CD4-positive, alpha-beta T cell treated with Interleukin-17A for 1 hour (primary cell): ENCODE measurements at regions not wholly inside any gene's neighbourhood (a gene's known extent, or its start where the extent isn't known, plus 50 kb on each side); places are given as distances from the start of the nearest gene placed in this dataset.

ENCODE experiments used
- DNase-seq: peaks from one replicate; pipeline ENCODE4 v3.0.0-alpha.2; 2020

DNA sequence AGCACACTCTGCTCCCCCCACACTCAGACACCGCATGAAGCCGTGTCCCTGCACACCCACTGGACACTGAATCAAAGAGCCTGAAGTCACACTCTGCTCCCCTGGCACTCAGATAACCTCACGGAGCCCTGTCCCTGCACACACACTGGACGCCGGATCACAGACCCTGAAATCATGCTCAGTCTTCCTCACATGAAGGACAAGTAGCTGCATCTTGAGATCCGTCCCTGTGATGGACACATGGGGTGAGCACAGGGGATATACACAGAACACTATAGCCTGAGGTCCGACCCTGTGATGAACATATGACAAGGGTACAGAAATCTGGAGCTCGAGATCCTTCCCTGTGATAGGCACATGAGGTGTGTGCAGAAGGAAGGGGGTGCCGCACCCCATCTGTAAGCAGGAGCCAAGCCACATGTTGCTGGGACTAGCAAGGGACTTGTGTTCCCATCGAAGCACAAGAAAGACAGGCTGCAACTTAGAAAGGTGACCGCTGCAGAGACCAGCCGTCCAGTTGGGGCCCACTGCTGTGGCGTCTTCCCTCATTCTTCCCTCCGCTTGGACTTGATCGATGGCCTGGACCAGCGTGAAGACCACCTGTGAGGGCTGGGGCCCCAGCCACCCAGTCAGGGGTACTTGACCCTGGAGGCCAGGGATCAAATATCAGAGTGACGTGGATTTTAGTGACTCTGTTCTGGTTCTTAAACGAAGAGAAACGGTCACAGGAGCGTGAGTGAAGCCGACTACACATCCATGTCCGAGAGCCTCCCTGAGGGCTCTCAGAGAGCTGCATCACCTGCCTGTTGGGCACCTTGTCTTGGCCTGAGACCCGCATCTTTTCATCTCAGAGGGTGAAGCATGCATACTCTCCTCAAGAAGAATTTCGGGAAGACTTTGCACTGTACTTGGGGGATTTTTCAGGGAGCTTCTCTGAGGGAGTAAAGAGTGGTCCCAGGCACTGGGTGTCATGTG is 391.7 kb upstream of the SALL3 start:
- DNase-seq: no peak

DNA sequence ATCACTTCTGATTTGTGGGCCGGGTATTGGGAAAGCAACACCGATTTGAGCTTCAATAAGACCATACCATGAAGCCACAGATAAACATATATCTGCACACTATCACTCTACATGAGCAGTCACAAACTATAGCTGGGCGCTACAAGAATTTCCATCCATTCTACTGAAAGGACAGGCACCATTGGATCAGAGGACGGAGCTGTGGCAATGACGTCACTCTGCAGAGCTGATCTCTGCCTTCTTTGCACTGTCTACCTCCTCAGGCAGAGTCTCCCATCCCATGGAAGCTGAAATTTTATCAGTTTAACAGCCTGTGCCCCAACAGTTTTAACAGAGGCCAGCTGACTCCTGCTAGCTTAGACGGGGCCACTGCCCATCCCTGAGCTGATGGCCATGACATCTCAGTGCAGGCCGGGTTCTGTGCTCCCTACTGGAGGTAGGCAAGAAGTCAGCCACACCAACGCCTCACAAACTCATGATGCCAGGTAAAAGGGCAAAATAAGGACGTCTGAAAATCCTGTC is 389.6 kb upstream of the SALL3 start:
- no peak for DNase-seq

DNA sequence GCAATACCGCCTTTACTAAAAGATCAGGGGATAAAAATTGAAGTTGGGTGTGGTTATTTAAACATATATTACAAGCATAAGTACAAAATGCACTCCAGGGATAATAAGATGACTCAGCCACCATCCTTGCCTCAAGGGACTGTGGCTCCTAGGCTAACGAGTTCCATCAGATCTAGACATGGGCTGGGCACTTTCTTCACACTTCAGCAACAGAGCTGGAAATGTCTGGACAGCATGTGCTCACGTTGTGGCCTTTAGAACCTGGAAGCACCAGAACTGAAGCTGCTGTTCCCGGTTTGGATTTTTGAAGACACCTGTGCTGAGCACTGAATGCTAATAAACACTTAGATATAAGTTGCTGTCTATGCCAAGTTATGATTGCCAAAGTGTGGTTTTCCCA is 384.2 kb upstream of the SALL3 start:
- DNase-seq: no peak

DNA sequence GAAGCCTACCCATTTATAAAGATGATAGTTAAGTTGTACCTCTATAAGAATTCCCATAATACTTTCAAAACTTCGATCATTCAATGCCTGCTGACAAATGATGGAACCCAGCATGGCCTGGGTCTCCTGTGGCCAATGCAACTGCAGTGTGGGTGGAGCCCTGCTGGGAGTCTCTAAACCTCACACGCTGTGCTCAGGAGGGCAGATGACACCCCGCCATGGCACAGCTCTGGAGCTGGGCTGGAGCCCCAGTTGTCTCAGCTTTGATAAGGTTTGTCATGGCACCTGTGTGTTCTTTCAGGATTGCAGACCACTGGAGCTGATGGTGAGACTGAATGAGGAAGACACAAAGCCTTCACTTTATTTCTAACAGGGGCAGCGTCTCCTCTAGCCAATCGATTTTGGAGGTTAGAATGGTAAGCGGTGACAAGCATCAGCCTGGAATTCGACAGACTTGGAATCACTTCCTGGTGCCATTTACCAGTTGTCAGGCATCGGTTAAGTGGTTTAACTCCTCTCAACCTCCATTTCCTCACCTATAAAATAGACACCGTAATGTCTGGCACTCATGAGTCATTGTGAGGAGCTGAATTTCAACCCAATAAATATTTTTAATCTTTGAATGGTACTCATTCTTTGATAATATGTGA is 383.6 kb upstream of the SALL3 start:
- DNase-seq: no peak

DNA sequence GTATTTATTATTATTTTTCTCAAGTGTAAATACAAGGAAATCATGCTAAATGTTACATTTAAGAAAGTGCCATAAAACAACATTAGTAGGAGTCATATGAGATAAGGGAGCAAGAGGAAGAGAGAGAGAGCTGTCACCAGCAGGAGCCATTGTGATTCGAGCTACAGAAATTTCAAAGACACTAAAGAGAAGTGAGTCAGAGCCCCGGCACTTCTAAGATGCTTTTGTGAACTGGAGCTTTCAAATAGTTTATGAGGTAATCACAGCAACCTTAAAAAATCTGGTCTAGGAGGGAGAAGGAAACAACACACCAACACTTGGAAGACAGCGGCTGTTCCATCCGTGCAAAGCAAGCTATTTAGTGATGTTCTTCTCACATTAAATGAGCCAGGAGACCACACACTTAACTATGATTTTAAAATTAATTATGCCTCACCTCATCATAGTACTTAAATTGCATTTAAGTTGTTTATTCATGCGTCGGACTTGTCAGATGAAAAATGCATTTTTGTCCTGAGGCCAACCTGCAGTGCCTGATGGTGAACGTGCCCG is 382.7 kb upstream of the SALL3 start:
- no peak for DNase-seq

DNA sequence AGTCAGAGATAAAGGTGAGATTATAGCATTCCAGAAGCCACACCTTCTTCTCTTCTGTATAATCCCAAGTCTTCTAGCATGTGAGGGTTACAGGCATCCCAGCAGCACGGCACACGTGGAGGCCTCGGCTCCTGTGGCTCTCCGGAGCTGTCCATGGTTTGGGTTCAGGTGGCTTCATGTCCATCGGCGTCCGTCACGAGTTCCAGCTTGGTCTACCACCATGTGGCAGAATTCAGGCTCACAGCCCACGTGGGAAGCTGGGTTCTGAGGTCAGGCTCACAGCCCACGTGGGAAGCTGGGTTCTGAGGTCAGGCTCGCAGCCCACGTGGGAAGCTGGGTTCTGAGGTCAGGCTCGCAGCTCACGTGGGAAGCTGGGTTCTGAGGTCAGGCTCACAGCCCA is 378.3 kb upstream of the SALL3 start:
- DNase-seq: no peak

DNA sequence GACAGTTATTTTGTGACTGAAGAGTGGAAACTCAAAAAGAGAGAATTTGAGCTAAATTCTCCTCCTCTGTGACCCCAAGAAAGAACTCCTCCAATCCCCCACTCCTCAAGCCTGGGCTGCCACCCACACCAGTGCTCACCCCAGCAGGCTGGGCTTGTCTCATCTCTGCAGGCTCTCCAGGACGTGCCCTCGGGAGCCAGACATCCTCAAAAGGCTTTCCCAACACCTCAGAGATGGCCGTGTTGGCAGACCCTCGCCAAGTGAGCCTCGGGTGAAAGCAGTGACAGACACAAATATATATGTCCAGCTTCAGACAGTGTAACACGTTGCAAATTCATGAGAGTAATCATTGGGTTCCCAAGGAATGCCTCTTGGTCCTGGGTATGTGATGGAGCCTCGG is 377.7 kb upstream of the SALL3 start:
- no peak for DNase-seq

DNA sequence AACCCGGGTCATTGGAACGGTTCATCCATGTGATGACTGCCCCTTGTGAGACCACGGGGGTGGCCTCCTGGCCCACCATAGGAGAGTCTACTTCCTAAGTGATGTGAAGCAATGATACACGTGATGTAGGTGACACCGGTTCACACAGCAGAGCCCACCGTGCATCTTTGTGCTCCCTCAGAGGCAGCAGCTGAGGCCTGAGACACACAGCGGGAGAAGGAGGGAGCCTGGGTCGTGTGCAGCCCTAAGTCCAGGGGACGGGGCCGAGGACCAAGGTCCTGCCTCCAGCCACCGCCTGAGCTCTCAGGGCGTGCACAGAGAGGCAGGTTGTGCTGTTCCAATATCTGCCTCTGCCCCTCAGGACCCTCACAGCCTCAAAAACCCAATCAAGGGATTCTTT is 377.2 kb upstream of the SALL3 start:
- no peak for DNase-seq

DNA sequence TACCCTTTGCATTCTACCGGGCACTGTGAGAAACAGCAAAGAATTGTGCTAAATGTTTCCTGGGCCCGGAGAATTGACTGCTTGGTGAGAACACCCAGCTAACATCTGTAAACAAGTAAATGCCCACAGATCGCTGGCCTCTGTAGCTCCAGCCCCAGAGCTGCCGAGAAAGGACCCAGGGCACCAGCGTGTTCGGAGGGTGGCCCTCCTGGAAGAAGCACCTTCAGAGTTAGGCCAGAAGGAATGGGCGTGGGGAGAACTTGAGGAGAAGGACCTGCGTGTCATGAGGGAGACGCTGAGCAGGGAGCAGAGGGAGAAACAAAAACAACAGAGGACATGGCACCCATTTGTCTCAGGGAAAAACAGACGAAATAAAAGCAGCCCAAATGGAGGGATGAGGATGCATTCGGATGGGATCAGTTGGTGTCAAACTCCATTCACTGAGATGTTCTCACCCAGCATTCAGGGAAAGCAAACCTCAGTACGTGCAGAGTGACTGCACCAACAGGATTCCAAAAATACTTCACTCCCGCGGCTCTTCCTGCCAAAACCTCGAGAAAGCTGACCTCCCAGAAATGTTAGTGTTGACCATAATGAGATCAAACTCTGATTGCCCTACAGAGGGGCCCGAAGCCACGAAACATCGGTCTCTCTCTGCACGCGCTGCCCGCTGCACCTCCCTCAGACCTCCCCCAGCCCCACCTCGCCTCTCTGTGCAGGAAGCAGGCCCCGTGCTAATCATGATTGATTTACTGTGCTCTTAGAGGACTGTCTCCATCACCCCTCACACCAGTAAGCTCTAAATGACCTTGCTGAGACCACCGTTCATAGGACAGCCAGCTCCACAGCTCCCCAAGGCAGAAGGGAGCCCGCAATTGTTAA is 376.3 kb upstream of the SALL3 start:
- no peak for DNase-seq

DNA sequence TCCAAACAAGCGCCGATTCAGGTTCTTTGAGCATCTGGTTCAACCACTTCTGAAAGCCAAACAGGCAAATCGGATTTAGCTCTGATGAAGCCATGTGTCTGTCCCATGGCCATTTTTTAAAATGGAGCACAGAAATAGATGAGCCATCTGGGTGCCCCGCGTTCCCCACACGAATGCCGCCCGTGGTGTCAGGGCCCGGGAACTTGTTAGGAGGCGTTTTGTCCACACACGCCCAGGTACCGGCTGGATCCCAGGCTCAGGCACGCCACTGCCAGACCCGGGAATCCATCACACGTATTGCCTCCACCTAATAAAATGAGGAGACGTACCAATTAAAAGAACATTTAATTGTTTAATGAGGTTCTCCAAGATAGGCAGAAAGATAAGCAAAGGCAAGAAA is 374.4 kb upstream of the SALL3 start:
- no peak for DNase-seq

DNA sequence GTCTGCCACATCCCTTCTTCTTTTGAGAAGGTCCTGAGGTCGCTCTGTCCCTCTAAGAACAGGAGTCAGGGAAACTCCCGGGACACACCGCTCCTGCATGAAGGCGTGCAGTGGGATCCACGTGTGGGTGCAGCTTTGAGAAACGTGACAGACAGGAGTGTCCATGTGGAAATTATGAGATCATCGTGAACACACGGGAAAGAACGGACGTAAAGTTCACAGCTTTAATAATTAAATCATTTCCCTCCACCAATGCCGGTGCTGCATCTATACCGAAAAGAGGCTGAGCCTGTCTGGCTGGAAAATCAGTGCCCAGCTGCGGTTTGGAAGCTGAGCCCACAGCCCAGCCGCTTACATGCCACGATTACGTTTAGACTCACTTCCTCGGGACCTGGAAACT is 372.4 kb upstream of the SALL3 start:
- no peak for DNase-seq

DNA sequence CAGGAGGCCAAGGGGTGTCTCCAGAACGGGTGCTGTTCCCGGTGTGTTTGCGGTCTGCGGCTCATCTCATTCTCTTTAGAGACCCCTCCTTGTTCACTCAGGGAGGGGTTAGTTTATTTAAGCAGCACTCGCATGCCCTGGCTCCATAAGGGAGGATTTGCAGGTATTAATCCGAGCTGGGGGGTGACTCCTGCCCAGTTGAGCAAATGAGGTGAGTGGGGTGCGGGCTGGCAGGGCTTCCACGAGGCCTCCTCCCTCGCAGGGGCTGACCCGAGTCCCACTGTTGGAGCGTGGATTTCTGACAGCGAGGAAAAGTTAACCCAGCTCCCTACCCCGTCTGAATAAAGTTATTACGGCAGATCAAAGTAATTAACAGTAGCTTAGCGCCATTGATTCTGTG is 371.8 kb upstream of the SALL3 start:
- no peak for DNase-seq

DNA sequence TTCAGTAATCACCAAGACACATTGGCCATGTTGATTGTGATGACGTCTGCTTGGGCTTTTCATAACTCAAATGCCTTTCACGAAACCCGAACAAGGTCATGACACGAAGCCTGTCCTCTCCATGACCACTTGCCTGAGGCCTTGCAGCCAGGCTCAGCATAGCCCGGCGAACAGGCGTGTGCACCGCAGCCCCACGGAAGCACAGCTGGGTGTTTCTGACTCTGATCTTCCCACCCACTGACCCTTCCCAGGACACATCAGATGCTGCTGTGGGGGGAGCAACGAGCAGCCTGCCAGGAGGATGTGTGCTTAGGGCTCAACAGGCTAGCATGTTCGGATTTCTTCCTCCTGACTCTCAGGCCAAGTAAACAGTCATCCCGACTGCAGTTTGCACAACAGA is 369.4 kb upstream of the SALL3 start:
- DNase-seq: no peak

DNA sequence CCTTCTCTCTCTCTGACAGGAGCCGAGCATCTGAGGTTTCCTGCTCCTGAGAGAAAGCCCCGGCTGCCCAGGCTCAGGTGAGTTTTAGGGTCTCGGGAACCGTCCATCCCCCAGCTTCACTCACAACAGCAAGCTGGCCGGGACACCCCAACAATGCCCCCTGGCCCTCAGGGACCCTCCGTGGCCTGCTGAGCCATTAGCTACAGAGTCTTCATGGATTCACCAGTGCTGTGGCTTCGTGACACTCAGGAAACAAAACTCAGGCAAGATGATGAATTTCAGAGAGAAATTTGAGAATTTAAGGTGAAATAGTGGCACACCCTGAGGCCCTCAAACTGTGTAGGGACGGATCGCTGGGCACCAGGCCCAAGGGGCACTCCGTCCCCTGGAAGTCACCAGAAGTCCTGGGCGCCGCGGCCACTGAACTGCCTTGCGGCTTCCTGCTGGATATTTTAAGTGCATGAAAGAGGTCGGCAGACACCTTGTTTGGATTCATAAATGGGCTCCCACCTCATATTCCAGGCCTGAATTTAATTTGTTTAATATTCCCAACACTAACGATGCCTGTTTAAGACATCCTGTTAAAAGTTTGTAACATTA is 368.3 kb upstream of the SALL3 start:
- DNase-seq: no peak

DNA sequence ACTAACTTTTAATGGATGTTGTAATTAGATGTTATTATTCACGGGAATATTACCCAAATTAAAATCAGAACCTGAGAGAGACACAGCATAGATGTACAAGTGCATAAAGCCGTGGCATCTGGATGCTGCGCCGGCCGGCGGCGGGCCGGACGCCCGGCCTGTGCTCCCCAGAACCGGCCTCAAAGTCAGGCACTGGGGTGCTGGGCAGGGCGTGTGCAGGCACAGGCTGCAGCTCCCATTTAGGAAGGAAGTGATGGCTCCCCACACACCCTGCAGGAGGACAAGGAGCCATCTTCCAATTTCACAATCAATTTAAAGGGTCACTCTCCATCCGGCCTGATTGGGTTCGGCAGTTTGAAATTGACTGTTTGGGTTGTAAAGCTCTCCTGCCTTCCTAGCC is 367.7 kb upstream of the SALL3 start:
- DNase-seq: no peak

DNA sequence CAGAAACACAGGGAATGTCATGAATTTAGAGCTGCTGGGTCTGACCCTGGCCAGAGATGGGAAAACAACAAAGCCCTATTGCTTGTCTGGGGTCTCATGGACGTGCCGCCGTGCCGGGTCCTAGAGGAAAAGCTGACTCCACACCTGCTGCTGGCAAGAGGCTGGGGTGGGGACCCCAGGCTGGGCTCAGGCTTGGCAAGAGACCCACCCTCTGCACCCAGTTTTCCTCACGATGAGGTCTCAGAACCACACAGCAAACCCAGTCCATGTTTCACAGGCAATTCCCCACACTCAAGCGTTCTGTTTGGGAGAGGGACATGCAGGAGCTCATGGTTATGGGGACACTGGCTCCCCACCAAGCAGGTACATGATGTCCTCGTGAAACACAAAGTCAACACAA is 367.3 kb upstream of the SALL3 start:
- no peak for DNase-seq

DNA sequence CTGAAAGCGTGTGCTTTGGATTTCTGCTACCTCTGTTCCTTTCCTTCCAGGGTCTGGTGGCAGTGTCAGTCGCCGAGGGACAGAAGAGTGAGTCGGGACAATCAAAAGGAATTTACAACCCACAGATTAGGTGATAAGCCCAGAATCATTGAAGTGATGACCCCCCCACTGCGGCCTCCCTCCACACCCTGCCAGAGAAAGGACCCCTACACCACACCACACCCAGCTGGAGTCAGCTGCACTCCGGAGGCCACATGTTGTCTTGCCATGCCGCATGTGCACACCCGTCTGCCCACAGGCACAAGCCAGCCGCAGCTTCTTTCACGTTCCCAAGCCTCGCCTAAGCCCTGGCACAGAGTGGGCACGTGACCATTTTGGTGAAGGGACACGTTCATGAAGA is 366.8 kb upstream of the SALL3 start:
- DNase-seq: no peak

DNA sequence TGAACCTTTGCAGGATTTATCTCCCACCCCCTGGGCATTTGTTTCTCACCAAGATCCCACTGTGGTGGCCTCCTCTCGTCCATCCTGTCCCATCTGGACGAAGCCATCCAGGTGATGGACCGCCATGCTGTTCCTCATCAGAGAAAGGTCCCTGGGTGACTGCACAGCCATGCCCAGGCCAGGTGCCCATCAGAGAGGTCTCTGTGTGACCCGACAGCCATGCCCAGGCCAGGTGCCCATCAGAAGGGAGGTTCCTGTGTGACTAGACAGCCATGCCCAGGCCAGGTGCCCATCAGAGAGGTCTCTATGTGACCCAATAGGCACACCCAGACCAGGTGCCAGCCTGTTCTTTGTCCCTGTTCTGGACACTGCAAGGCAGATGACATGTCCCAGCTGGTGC is 360.9 kb upstream of the SALL3 start:
- no peak for DNase-seq

DNA sequence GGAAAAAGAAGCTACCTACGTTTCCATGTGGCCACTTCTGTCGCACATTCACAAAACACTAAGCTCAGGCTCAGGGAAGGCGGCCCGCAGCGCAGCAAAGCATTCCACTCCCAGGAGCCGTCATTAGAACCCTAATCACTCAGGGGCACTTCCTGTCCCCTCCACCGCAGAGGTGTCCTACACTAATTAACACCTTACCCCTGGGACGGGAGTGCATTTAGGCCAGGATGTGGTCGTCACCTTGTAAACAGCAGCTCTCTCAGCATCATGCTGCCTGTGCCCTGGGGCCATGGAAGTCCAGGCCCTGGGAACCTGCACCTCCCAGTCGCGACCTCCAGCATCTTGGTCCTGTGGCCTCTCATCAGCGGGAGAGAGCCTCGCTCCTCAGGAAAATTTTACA is 359.8 kb upstream of the SALL3 start:
- no peak for DNase-seq

DNA sequence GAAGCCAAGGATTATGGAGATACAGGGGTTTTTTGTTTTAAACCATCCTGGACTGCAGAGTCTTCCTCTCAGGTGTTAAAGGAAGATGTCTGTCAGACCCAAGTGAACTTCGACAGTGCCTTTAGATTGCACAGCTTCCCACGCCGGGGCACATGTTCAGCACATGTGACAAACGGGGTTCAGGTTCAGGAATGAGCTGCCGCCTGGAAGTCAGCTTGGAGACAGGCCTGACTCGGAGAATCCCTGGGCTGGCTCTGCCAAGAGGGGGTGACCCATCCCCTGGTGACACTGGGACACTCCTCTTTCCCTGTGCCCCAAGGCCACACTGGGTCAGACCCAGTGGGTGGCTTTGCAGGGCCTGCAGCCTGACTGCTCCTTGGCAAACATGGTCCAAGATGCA is 359.3 kb upstream of the SALL3 start:
- DNase-seq: no peak

DNA sequence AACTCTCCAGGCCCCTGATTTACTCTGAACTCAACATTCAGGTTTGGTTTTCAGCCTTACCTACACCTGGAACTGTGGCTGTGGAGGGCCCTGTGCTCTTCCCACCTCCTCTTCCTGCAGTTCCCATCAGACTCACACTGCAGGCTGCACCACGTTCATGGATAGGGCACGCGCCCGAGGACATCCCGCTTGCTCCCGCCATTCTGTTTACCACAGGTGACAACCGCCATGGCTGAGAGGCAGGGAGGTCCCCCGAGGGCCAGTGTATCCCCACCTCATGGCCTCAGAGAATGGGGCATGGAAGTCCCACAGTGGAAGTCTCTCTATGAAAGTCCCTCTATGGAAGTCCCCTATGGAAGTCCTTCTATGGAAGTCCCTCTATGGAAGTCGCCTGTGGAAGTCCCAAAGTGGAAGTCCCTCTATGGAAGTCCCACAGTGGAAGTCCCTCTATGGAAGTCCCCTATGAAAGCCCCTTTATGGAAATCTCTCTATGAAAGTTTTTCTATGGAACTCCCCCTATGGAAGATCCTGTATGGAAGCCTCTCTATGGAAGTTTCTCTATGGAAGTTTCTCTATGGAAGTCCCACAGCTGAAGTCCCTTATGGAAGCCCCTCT is 358.4 kb upstream of the SALL3 start:
- DNase-seq: no peak

DNA sequence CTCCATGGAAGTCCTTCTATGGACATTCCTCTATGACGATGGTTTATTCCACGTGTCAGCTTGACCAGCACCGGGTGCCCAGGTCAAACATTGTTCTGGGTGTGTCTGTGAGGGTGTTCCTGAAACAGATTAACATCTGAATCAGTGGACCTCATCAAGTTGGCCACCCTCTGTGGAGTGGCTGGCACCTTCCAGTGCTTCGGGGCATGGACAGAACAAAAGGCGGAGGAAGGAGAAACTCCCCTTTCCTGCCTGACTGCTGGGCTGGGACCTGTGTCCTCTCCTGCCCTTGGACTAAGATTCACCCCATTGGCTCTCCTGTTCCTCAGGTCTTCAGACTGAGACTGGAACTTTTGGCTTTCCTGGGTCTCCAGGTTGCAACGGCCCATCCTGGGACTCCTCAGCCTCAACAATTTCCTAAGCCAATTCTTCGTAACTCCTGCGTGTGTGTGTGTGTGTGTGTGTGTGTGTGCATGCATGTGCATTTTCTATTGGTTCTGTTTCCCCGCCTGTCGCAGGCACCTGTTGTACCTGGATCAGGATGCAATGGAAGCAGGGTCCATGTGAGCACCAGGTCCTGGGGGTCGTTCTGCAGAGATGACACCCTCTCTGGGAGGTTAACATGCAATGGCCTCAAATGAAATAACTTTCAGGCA is 357.2 kb upstream of the SALL3 start:
- no peak for DNase-seq
